ENCODE measurements at regions not wholly inside any gene's neighbourhood (a gene's known extent, or its start where the extent isn't known, plus 50 kb on each side); places are given as distances from the start of the nearest gene placed in this dataset.
A peak's percentile ranks its signal among the peaks of the same experiment; 100 is the strongest.

- no peak for ATAC-seq
- Histone ChIP-seq H3K4me3 (no peak overlapping the region), H3K4me1 (no peaks in the 10 kb centered on the region), H3K36me3 (no peaks in the 10 kb centered on the region), H3K27ac (no peak overlapping the region), H3K27me3 (peaks cover 21% of the 10 kb centered on the region), H3K9me3 (no peaks in the 10 kb centered on the region)
- TF ChIP-seq EP300 (IDR thresholded peaks at IDR 0.05) (no peak), POLR2A (IDR thresholded peaks at IDR 0.05) (no peak), POLR2AphosphoS5 (IDR thresholded peaks at IDR 0.05) (no peak), CTCF (IDR thresholded peaks at IDR 0.05) (no peak)
- WGBS, 2 donors (ENCODE audit: low coverage in 1 of 2), result 90 to 92% methylated on average over 2 to 4 of the region's 6 CpGs
These were observed 199.4 kb downstream of the FOXD2 start for GRCh38 chr1:47637111-47637685.

- Histone ChIP-seq H3K4me1 (no peaks in the 10 kb centered on the region), H3K4me3 (no peak overlapping the region), H3K36me3 (no peaks in the 10 kb centered on the region), H3K27ac (no peak overlapping the region), H3K9me3 (no peaks in the 10 kb centered on the region), H3K27me3 (peaks cover 12% of the 10 kb centered on the region)
- TF ChIP-seq POLR2A (IDR thresholded peaks at IDR 0.05), result no peak
- TF ChIP-seq EP300 (IDR thresholded peaks at IDR 0.05), result no peak
- TF ChIP-seq POLR2AphosphoS5 (IDR thresholded peaks at IDR 0.05), result no peak
- no peak for TF ChIP-seq CTCF (IDR thresholded peaks at IDR 0.05)
- no peak for ATAC-seq
- WGBS, 2 donors (ENCODE audit: low coverage in 1 of 2), result 64 to 88% methylated on average over 4 to 9 of the region's 9 CpGs
These were observed 200.4 kb downstream of the FOXD2 start for GRCh38 chr1:47638240-47638639.

GRCh38 chr1:47638713-47639112, 200.9 kb downstream of the FOXD2 start:
- WGBS, 2 donors (ENCODE audit: low coverage in 1 of 2), result 60 to 73% methylated on average over 1 to 4 of the region's 5 CpGs
- no peaks in the 10 kb centered on the region for H3K4me1 ChIP-seq
- TF ChIP-seq POLR2AphosphoS5 (IDR thresholded peaks at IDR 0.05), result no peak
- TF ChIP-seq CTCF (IDR thresholded peaks at IDR 0.05), result no peak
- H3K27me3 ChIP-seq, result peaks cover 12% of the 10 kb centered on the region
- H3K4me3 ChIP-seq, result no peak overlapping the region
- H3K9me3 ChIP-seq, result no peaks in the 10 kb centered on the region
- H3K27ac ChIP-seq, result no peak overlapping the region
- H3K36me3 ChIP-seq, result no peaks in the 10 kb centered on the region
- ATAC-seq, result no peak

GRCh38 chr1:47643306-47644211, 205.7 kb downstream of the FOXD2 start:
- peak overlapping the region in 2 of 4 donors; percentile 31 to 40 for H3K27ac ChIP-seq
- no peaks in the 10 kb centered on the region for H3K36me3 ChIP-seq
- H3K27me3 ChIP-seq, result no peaks in the 10 kb centered on the region
- no peak for TF ChIP-seq POLR2A (IDR thresholded peaks at IDR 0.05)
- TF ChIP-seq CTCF (IDR thresholded peaks at IDR 0.05), result no peak
- TF ChIP-seq POLR2AphosphoS5 (IDR thresholded peaks at IDR 0.05), result no peak
- TF ChIP-seq EP300 (IDR thresholded peaks at IDR 0.05), result no peak
- H3K4me3 ChIP-seq, result no peak overlapping the region
- 37 to 40% methylated on average over 6 to 10 of the region's 20 CpGs for WGBS, 2 donors (ENCODE audit: low coverage in 1 of 2)
- H3K4me1 ChIP-seq, result peaks cover 0 to 7% (median 6%) of the 10 kb centered on the region in 3 donors
- H3K9me3 ChIP-seq, result no peaks in the 10 kb centered on the region
- no peak for ATAC-seq

GRCh38 chr1:47644212-47644573, 206.3 kb downstream of the FOXD2 start:
- WGBS, 2 donors (ENCODE audit: low coverage in 1 of 2), result 36 to 60% methylated on average over 3 to 5 of the region's 5 CpGs
- peaks cover 0 to 7% (median 6%) of the 10 kb centered on the region in 3 donors for H3K4me1 ChIP-seq
- H3K4me3 ChIP-seq, result no peak overlapping the region
- H3K27me3 ChIP-seq, result no peaks in the 10 kb centered on the region
- no peaks in the 10 kb centered on the region for H3K9me3 ChIP-seq
- no peaks in the 10 kb centered on the region for H3K36me3 ChIP-seq
- peak overlapping the region in 3 of 4 donors; percentile 31 to 40 (median 37) for H3K27ac ChIP-seq
- no peak for TF ChIP-seq EP300 (IDR thresholded peaks at IDR 0.05)
- TF ChIP-seq POLR2AphosphoS5 (IDR thresholded peaks at IDR 0.05), result no peak
- no peak for TF ChIP-seq CTCF (IDR thresholded peaks at IDR 0.05)
- TF ChIP-seq POLR2A (IDR thresholded peaks at IDR 0.05), result no peak
- ATAC-seq, result no peak

Data from gastroesophageal sphincter (tissue), 4 donors.